ENCODE measurements at regions not wholly inside any gene's neighbourhood (a gene's known extent, or its start where the extent isn't known, plus 50 kb on each side); places are given as distances from the start of the nearest gene placed in this dataset.

GRCh38 chr3:5314897-5315296 lies 127.4 kb downstream of the EDEM1 start:
- Histone ChIP-seq H3K9me3 (no peaks in the 10 kb centered on the region), H3K27ac (no peak overlapping the region), H3K36me3 (no peaks in the 10 kb centered on the region), H3K4me3 (replicated peaks in 1 of 3) (no peak overlapping the region), H3K4me1 (no peaks in the 10 kb centered on the region), H3K27me3 (no peaks in the 10 kb centered on the region)
- DNase-seq: no peak
- 88 to 100% methylated on average over 1 of the region's 1 CpG for WGBS, 2 donors
- intact Hi-C loops (cut with DNase I): no loop called here
- no peak for TF ChIP-seq POLR2A (IDR thresholded peaks at IDR 0.05)
- TF ChIP-seq, protein P1, sequence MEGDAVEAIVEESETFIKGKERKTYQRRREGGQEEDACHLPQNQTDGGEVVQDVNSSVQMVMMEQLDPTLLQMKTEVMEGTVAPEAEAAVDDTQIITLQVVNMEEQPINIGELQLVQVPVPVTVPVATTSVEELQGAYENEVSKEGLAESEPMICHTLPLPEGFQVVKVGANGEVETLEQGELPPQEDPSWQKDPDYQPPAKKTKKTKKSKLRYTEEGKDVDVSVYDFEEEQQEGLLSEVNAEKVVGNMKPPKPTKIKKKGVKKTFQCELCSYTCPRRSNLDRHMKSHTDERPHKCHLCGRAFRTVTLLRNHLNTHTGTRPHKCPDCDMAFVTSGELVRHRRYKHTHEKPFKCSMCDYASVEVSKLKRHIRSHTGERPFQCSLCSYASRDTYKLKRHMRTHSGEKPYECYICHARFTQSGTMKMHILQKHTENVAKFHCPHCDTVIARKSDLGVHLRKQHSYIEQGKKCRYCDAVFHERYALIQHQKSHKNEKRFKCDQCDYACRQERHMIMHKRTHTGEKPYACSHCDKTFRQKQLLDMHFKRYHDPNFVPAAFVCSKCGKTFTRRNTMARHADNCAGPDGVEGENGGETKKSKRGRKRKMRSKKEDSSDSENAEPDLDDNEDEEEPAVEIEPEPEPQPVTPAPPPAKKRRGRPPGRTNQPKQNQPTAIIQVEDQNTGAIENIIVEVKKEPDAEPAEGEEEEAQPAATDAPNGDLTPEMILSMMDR (IDR thresholded peaks at IDR 0.05): no peak

- WGBS, 2 donors: 60 to 62% methylated on average over 5 of the region's 5 CpGs
- TF ChIP-seq, protein P1 (IDR thresholded peaks at IDR 0.05): no peak
- no peak for TF ChIP-seq POLR2A (IDR thresholded peaks at IDR 0.05)
- Histone ChIP-seq H3K27ac (no peak overlapping the region), H3K36me3 (no peaks in the 10 kb centered on the region), H3K9me3 (no peaks in the 10 kb centered on the region), H3K4me3 (replicated peaks in 1 of 3) (no peak overlapping the region), H3K27me3 (no peaks in the 10 kb centered on the region), H3K4me1 (no peaks in the 10 kb centered on the region)
- DNase-seq: no peak
- intact Hi-C loops (cut with DNase I): no loop called here
These were observed 130.1 kb downstream of the EDEM1 start for GRCh38 chr3:5317557-5317956.

- TF ChIP-seq, protein P1 (IDR thresholded peaks at IDR 0.05): no peak
- no peak for TF ChIP-seq POLR2A (IDR thresholded peaks at IDR 0.05)
- Histone ChIP-seq H3K9me3 (no peaks in the 10 kb centered on the region), H3K27me3 (no peaks in the 10 kb centered on the region), H3K4me3 (replicated peaks in 1 of 3) (no peak overlapping the region), H3K36me3 (no peaks in the 10 kb centered on the region), H3K27ac (no peak overlapping the region), H3K4me1 (no peaks in the 10 kb centered on the region)
- WGBS, 2 donors: 92 to 94% methylated on average over 2 of the region's 2 CpGs
- no peak for DNase-seq
- intact Hi-C loops (cut with DNase I): no loop called here
These were observed 131.9 kb downstream of the EDEM1 start for GRCh38 chr3:5319454-5319853.

DNA sequence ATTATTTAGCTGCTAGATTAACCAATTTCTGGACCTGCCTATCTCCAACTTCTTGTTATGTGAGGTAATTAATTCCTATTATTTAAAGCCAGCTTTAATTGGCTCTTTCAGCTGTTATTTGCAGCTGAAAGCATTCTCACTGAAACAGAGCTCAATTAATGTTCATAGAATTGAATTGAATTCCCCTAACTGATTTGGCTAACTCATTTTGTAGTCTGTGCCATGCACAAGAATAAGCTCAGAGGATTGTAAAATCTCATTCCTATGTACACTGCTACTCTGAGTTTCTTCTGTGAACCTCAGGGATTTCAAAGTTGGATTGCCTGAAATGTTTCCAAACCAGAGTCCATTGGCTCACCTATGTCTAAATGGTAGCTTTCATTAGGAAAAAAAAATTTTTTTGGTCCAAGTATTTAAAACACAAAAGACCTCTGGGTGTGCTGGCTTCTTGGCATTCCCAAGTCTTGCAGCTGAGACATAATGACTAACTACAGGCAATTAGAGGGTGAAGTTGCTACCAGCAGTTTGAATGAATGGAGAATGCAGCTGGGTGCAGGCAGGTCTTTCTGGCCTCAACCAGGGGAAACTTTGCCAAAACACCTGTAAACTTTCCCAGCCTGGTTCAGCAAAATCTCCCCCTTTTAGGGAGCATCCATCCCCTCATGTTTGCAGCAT lies 134.3 kb downstream of the EDEM1 start:
- TF ChIP-seq POLR2A (IDR thresholded peaks at IDR 0.05): no peak
- TF ChIP-seq, protein P1 (IDR thresholded peaks at IDR 0.05): no peak
- H3K9me3 ChIP-seq: no peaks in the 10 kb centered on the region
- intact Hi-C loops (cut with DNase I): no loop called here
- no peaks in the 10 kb centered on the region for H3K36me3 ChIP-seq
- DNase-seq: no peak
- no peaks in the 10 kb centered on the region for H3K4me1 ChIP-seq
- no peak overlapping the region for H3K27ac ChIP-seq
- H3K27me3 ChIP-seq: no peaks in the 10 kb centered on the region
- H3K4me3 ChIP-seq (replicated peaks in 1 of 3): no peak overlapping the region

GRCh38 chr3:5324780-5325179 lies 137.3 kb downstream of the EDEM1 start:
- H3K27me3 ChIP-seq: no peaks in the 10 kb centered on the region
- WGBS, 2 donors: 61 to 66% methylated on average over 4 of the region's 4 CpGs
- DNase-seq: no peak
- TF ChIP-seq, protein P1 (IDR thresholded peaks at IDR 0.05): no peak
- no peak for TF ChIP-seq POLR2A (IDR thresholded peaks at IDR 0.05)
- no peaks in the 10 kb centered on the region for H3K36me3 ChIP-seq
- H3K9me3 ChIP-seq: no peaks in the 10 kb centered on the region
- H3K27ac ChIP-seq: no peak overlapping the region
- no peaks in the 10 kb centered on the region for H3K4me1 ChIP-seq
- no peak overlapping the region for H3K4me3 ChIP-seq (replicated peaks in 1 of 3)
- intact Hi-C loops (cut with DNase I): no loop called here
